GM12878 (cell line): ENCODE measurements at regions not wholly inside any gene's neighbourhood (a gene's known extent, or its start where the extent isn't known, plus 50 kb on each side); places are given as distances from the start of the nearest gene placed in this dataset.

ENCODE experiments used
- E2F8 ChIP-seq: fragments of 450-650 bp; IDR thresholded peaks from 2 replicates; pipeline ENCODE4 v1.6.1; 2018; ENCODE audit warnings: mild to moderate bottlenecking, low read depth, moderate library complexity; ENCODE audit not compliant: partially characterized antibody
- IRF4 ChIP-seq: IDR thresholded peaks from 2 replicates; pipeline ENCODE4 v1.6.1; 2011; ENCODE audit warnings: low read depth, low read length
- NR2C2 ChIP-seq: IDR thresholded peaks from 2 replicates; pipeline ENCODE4 v1.6.1; 2011; ENCODE audit warnings: borderline replicate concordance, low read depth; ENCODE audit not compliant: control insufficient read depth, insufficient read length
- PML ChIP-seq: IDR thresholded peaks from 2 replicates; pipeline ENCODE4 v1.6.1; 2012; ENCODE audit warnings: low read length, inconsistent platforms
- TCF12 ChIP-seq: IDR thresholded peaks from 2 replicates; pipeline ENCODE4 v1.6.1; 2011; ENCODE audit warnings: low read depth, mild to moderate bottlenecking, low read length
- ZBTB33 ChIP-seq: fragments of 450-650 bp; IDR thresholded peaks from 2 replicates; pipeline ENCODE4 v1.6.1; 2017; ENCODE audit warnings: mild to moderate bottlenecking

- no peak for TF ChIP-seq ZBTB33
- TF ChIP-seq NR2C2: no peak
- TF ChIP-seq PML: no peak
- no peak for TF ChIP-seq TCF12
- no peak for TF ChIP-seq IRF4
- no peak for TF ChIP-seq E2F8
- TF ChIP-seq, all 136 proteins: peak for 4
Observed at GRCh38 chr6:22470454-22471131, 98.8 kb upstream of the HDGFL1 start (continued).
